Renal cortex interstitium (tissue), 11 donors: ENCODE measurements at regions not wholly inside any gene's neighbourhood (a gene's known extent, or its start where the extent isn't known, plus 50 kb on each side); places are given as distances from the start of the nearest gene placed in this dataset.
"Not testable (repeated sequence)": the region's sequence is repeated elsewhere in the genome, so short reads cannot be mapped to it uniquely, and the experiment has no call there.

Experiments
- DNase-seq, 11 donors: peaks; one replicate each; pipeline ENCODE4 v3.0.0-alpha.2; 2013; ENCODE audit warnings: low read depth in 9 of 11, low spot score in 4 of 11; ENCODE audit errors: extremely low read depth in 1 of 11

DNA sequence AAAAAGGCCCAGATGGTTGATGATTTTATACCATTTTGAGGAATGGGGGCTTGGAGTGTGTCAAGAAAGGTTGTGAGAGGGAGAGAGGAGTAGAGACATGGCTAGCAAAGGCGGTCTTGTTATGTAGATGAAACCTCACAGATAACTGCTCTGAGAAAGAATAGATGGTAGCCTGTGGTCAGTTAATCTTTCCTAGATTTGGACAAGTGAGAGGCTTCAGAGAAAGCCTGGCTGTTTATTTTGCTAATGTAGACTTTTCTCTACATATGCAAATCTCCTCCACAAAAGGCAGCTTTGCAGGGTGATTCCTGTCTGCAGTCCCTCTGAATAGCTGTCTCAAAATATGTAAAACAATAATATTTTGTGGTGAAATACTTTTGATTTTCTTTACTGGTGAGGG is 177.3 kb downstream of the OTOL1 start:
- no peak for DNase-seq

- no peak for DNase-seq
Measured at GRCh38 chr3:161674402-161674801, 177.8 kb downstream of the OTOL1 start.

DNA sequence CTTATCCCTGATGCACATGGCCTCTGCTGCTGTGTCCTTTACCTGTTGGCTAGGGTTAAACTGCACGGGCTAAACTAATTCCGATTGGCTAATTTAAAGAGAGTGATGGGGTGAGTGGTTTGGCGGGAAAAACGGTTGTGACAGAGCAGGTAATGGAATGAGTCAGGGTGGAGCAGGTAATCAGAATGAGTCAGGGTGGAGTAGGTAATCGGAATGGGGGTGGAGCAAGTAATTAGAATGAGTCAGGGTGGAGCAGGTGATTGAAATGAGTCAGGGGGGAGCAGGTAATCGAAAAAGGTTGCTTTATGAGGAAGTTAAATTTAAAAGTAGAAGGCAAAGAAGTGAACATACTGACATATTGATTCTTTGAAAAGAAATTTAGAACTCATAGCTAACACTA is 185.2 kb downstream of the OTOL1 start:
- DNase-seq: not testable (repeated sequence)

GRCh38 chr3:161682715-161683114 is 186.1 kb downstream of the OTOL1 start:
- no peak for DNase-seq

DNA sequence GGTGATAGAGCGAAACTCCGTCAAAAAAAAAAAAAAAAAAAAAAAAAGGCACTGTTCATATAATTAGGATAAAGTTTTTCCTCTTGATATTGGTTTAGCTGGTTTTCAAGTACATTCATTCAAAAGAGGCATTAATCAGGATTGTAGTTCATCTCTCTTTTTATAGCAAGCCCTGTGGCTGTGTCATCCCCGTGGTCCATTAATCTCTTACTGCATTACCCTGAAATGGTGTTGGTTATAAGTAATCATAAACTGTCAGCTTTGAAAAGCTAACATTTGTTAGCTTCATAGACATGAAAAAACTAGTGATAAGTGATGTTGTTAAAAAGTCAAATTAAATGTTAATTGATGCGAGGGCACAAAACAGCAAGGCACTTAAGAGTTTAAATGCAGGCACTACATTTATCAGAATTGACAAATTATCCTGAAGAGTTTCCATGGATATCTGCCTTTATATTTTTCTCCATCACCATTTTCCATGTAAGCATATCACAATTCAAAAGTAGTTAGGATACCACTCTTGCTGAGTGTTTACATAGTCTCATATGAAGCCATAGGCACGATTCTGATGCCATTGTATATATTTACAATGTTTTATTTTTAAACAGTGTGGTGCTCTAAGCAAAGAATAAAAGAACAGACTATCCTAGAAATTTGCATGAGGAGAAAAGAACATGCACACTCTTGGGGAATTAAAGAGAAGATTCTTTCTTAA is 193.1 kb downstream of the OTOL1 start:
- DNase-seq: no peak

DNA sequence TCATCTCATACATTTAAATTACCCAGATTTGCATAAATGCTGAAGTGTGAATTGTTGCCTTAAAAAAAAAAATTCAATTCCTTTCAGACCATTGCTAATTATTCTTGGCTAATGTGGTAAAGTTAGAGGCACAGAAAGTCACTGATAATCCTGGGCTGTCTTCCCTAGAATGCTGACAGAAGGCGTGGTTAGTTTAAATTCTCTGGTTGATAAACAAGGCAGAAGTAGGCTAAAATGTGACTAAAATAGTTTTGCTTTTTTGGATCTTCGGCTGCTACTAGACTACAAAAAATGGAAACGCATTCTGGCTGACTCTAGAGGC is 193.7 kb downstream of the OTOL1 start:
- DNase-seq: no peak

DNA sequence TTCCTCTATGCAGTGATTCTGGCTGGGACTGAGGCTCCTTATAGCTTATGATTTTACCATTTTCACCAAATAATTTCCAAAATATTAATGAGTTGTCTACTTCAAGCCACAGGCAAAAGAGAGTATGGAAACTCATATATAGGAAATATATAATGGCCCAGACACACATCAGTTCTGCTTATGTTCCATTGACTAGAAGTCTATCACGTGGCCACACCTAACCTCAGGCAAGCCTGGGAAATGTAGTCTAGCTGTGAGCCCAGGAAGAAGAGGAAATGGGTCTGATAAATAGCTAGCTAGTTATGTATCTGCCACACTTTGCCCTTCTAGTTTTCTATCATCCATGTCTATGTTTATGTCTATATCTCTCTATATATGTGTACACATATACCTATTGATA is 195.1 kb downstream of the OTOL1 start:
- no peak for DNase-seq

DNA sequence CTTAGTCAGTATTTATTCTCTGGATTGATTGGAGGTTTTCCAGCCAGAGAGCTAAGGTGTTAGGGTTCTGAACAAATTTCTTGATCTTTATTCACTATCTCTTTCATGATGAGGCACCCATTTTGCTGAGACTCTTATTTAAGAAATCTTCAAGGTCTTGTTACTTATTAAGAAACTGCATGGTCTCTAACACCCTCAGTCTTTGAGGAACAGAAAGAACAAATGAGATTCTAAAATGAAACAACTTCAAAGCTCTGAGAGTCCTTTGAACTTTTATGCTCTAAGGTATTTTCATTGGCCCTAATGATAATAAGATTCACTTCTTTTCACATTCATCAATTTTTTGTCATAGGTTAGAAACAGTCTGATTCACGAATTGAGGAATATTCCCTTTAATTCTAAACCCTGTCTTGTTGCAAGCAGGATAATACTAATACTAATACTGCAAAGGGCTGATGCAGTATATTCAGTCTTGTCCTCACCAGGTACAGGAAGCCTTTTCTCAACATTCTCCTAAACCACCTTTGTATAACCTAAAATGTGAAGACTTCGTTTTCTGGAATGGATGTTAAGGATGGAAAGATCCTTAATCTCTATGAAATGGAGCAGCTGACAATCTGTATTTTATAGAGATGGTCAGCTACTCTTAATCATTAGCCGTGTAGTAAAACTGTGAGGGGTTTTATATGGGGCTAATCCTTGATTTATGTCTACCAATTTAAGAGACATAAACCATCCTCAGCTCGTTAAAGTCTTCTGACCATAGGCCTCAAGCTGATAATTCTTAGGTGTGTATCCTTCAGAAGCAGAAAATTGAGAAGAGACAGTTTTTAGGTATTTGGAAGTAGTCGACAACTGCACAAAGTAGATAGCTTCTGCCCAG is 198.3 kb downstream of the OTOL1 start:
- peak in 2 of 11 donors; percentile 4 to 6 for DNase-seq

GRCh38 chr3:161695811-161696210 is 199.2 kb downstream of the OTOL1 start:
- DNase-seq: no peak

DNA sequence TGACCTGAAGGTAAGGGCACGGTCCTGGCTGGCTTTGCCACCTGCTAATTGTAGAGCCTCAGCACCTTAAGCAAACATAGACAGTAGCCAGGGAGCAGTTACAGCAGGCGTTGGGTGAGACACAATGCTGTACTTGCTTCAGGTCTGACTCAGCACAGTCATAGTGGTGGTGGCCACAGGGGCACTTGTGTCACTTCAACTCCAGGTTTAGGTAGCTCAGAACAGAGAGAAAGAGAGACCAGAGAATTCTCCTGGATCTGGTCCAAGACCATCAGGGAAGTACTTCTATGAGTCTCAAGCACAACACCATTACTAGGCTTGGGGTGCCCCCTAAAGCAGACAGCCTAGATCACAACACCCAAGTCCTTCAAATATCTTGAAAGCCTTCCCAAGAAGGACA is 204.4 kb downstream of the OTOL1 start:
- no peak for DNase-seq

- not testable (repeated sequence) for DNase-seq
Measured at GRCh38 chr3:161707253-161707652, 210.6 kb downstream of the OTOL1 start.

GRCh38 chr3:161713731-161714130 is 217.1 kb downstream of the OTOL1 start:
- peak in 5 of 11 donors; percentile 6 to 42 (median 25) for DNase-seq

- DNase-seq: no peak
Measured at GRCh38 chr3:161731968-161732367, 235.4 kb downstream of the OTOL1 start.

DNA sequence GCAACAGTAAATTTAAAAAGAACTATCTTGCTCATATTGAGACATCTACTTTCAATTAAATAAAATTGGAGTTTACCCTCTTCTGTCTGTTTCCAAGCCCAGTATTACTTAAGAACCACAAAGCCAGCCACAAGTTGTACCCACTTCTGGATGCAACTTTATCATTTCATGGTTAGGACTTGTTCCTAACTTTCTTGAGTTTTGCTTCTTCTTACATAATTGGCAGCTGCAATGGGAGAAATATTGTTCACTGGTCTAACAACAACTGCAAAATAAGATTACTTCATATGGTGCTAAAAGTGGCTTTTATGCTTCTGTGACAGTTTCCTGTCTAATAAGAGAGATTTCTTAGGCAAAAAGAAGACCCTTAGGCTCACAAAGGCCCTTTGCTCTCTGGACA is 240.6 kb downstream of the OTOL1 start:
- no peak for DNase-seq

GRCh38 chr3:161740421-161740820 is 243.8 kb downstream of the OTOL1 start:
- DNase-seq: peak in 1 of 11 donors; percentile 4

GRCh38 chr3:161744366-161744765 is 247.8 kb downstream of the OTOL1 start:
- DNase-seq: no peak

DNA sequence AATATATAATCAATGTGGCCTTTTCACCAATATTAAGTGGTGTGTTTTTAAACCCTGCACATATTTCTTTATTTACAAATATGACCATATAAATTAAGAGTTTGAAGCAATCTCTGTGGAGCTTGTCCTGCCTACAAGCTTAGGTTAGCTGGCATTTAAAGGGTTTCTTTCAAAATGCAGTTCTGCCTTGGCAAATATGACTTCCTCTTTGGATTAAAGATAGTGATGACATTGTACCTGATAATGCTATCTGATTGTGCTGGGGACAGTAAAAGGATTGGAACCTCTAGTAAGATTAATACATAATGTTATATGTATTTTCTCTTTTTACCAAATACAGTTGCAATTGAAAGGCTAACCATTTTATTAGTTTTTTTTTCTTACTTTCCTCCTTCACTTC is 249.1 kb downstream of the OTOL1 start:
- no peak for DNase-seq

DNA sequence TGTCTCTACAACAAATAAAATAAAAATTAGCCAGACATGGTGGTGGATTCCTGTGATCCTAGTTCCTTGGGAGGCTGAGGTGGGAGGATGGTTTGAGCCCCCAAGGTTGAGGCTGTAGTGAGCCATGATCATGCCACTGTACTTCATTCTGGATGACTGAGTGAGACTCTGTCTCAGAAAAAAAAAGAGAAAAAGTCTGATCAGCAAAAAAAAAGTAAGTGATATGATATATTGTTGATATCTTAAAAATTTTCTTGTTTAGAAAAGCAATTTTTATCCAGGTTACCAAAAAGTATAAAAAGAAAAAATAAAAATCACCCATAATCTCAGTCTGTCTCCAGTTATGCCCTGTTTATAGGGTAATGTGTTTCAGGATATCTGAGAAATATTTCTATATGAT is 251.4 kb downstream of the OTOL1 start:
- no peak for DNase-seq

DNA sequence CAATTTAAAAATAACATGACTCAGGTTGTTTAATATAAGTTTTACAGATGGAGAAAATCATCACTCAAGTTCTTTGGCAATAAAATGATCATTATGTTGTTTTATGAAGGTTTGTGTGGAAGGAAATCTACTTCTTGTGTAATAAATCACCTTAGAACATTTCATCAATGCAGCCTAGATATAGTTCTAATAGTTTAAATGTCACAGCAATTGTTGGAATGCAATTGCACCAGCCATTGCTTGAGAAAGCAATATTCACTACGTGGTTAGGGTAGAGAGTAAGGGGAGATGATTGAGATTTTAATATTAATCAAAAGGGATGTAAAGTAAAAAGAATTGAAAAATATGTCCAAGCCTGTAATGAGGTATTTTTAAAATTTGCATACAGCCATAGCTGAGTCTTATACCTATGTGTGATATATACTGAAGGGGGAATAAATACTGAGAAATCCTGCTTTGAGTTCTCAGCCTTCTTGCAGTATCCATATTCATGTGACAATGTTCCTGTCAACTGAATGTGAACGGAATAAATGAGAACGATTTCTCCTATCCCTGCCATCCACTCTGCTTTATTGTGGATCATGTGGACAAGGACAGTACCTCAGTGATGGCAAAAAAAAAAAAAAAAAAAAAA is 257.9 kb downstream of the OTOL1 start:
- no peak for DNase-seq

- no peak for DNase-seq
Measured at GRCh38 chr3:161759444-161759843, 262.8 kb downstream of the OTOL1 start.
